Eye (tissue), 1 donor: ENCODE measurements at regions not wholly inside any gene's neighbourhood (a gene's known extent, or its start where the extent isn't known, plus 50 kb on each side); places are given as distances from the start of the nearest gene placed in this dataset.
"Not testable (repeated sequence)": the region's sequence is repeated elsewhere in the genome, so short reads cannot be mapped to it uniquely, and the experiment has no call there.

Experiments used
- DNase-seq: peaks from one replicate; pipeline ENCODE4 v3.0.0-alpha.2; 2015

- DNase-seq: not testable (repeated sequence)
These were observed 130.9 kb upstream of the ZNF746 start for GRCh38 chr7:149628361-149629149.

- DNase-seq: no peak
These were observed 130.3 kb upstream of the ZNF746 start for GRCh38 chr7:149627911-149628310.

GRCh38 chr7:149626972-149627371 is 129.4 kb upstream of the ZNF746 start:
- DNase-seq: no peak

- peak; percentile 37 for DNase-seq
These were observed 128.4 kb upstream of the ZNF746 start for GRCh38 chr7:149625947-149626392.

GRCh38 chr7:149625340-149625946 is 127.8 kb upstream of the ZNF746 start:
- DNase-seq: peak; percentile 83

- DNase-seq: peak; percentile 96
These were observed 127.1 kb upstream of the ZNF746 start for GRCh38 chr7:149624419-149625339.

GRCh38 chr7:149624006-149624405 is 126.4 kb upstream of the ZNF746 start:
- peak; percentile 39 for DNase-seq

- peak; percentile 48 for DNase-seq
These were observed 125.8 kb upstream of the ZNF746 start for GRCh38 chr7:149623262-149623997.

- DNase-seq: no peak
These were observed 125.0 kb upstream of the ZNF746 start for GRCh38 chr7:149622444-149623210.

GRCh38 chr7:149621776-149622175 is 124.2 kb upstream of the ZNF746 start:
- no peak for DNase-seq

GRCh38 chr7:149620961-149621360 is 123.4 kb upstream of the ZNF746 start:
- DNase-seq: no peak

GRCh38 chr7:149616898-149617297 is 119.3 kb upstream of the ZNF746 start:
- DNase-seq: no peak

GRCh38 chr7:149615690-149616270 is 118.2 kb upstream of the ZNF746 start:
- no peak for DNase-seq

GRCh38 chr7:149610441-149611011 is 112.9 kb upstream of the ZNF746 start:
- no peak for DNase-seq

- no peak for DNase-seq
These were observed 110.6 kb upstream of the ZNF746 start for GRCh38 chr7:149608168-149608567.

GRCh38 chr7:149607683-149608082 is 110.1 kb upstream of the ZNF746 start:
- DNase-seq: no peak

- no peak for DNase-seq
These were observed 109.2 kb upstream of the ZNF746 start for GRCh38 chr7:149606826-149607225.

- DNase-seq: no peak
These were observed 108.1 kb upstream of the ZNF746 start for GRCh38 chr7:149605696-149606095.

GRCh38 chr7:149604521-149604920 is 106.9 kb upstream of the ZNF746 start:
- no peak for DNase-seq

GRCh38 chr7:149600669-149601330 is 103.2 kb upstream of the ZNF746 start:
- DNase-seq: not testable (repeated sequence)
